ENCODE measurements at regions not wholly inside any gene's neighbourhood (a gene's known extent, or its start where the extent isn't known, plus 50 kb on each side); places are given as distances from the start of the nearest gene placed in this dataset.

- DNase-seq: no peak
Measured at GRCh38 chr20:6831461-6831860, 64.0 kb downstream of the BMP2 start.

- DNase-seq: no peak
Measured at GRCh38 chr20:6832811-6833210, 65.3 kb downstream of the BMP2 start.

- no peak for DNase-seq
Measured at GRCh38 chr20:6835609-6836008, 68.1 kb downstream of the BMP2 start.

GRCh38 chr20:6836821-6837374, 69.4 kb downstream of the BMP2 start:
- no peak for DNase-seq

GRCh38 chr20:6837730-6838129, 70.2 kb downstream of the BMP2 start:
- no peak for DNase-seq

GRCh38 chr20:6838181-6838826, 70.8 kb downstream of the BMP2 start:
- DNase-seq: no peak

- no peak for DNase-seq
Measured at GRCh38 chr20:6841128-6841527, 73.6 kb downstream of the BMP2 start.

GRCh38 chr20:6845141-6845540, 77.7 kb downstream of the BMP2 start:
- no peak for DNase-seq

- DNase-seq: no peak
Measured at GRCh38 chr20:6848041-6848440, 80.6 kb downstream of the BMP2 start.

- no peak for DNase-seq
Measured at GRCh38 chr20:6848992-6849391, 81.5 kb downstream of the BMP2 start.

GRCh38 chr20:6851136-6851535, 83.7 kb downstream of the BMP2 start:
- no peak for DNase-seq

GRCh38 chr20:6852478-6852877, 85.0 kb downstream of the BMP2 start:
- DNase-seq: no peak

- DNase-seq: peak; percentile 52
Measured at GRCh38 chr20:6855104-6855503, 87.6 kb downstream of the BMP2 start.

- DNase-seq: no peak
Measured at GRCh38 chr20:6855796-6856195, 88.3 kb downstream of the BMP2 start.

GRCh38 chr20:6857927-6858326, 90.4 kb downstream of the BMP2 start:
- DNase-seq: no peak

- DNase-seq: no peak
Measured at GRCh38 chr20:6863355-6863754, 95.9 kb downstream of the BMP2 start.

GRCh38 chr20:6863798-6864201, 96.3 kb downstream of the BMP2 start:
- DNase-seq: peak; percentile 4

- no peak for DNase-seq
Measured at GRCh38 chr20:6864740-6865139, 97.3 kb downstream of the BMP2 start.

GRCh38 chr20:6866741-6867140, 99.3 kb downstream of the BMP2 start:
- DNase-seq: no peak

GRCh38 chr20:6868861-6869260, 101.4 kb downstream of the BMP2 start:
- DNase-seq: no peak

GRCh38 chr20:6870559-6870958, 103.1 kb downstream of the BMP2 start:
- no peak for DNase-seq

- no peak for DNase-seq
Measured at GRCh38 chr20:6877633-6878032, 110.1 kb downstream of the BMP2 start.

- DNase-seq: no peak
Measured at GRCh38 chr20:6882561-6883291, 115.2 kb downstream of the BMP2 start.

GRCh38 chr20:6884114-6884513, 116.6 kb downstream of the BMP2 start:
- DNase-seq: peak; percentile 6

Measured in inflammatory macrophage treated with lipopolysaccharide for 4 hours (primary cell).